H9 (cell line): ENCODE measurements at regions not wholly inside any gene's neighbourhood (a gene's known extent, or its start where the extent isn't known, plus 50 kb on each side); places are given as distances from the start of the nearest gene placed in this dataset.

Source experiments
- DNase-seq: peaks from one replicate; pipeline ENCODE4 v3.0.0-alpha.2; 2017
- H2AFZ ChIP-seq: one replicate; pipeline ENCODE4 v1.6.1; 2013; ENCODE audit warnings: mild to moderate bottlenecking, low read length, control low read depth, moderate library complexity
- H2AK5ac ChIP-seq: 2 replicates; pipeline ENCODE4 v1.6.1; 2013; ENCODE audit warnings: low read length, control low read depth, mixed read lengths; ENCODE audit not compliant: insufficient read length
- H2BK120ac ChIP-seq: one replicate; pipeline ENCODE4 v1.6.1; 2013; ENCODE audit warnings: low read depth, mild to moderate bottlenecking, low read length, control low read depth, inconsistent platforms; ENCODE audit not compliant: poor library complexity, severe bottlenecking
- H2BK12ac ChIP-seq: 2 replicates; pipeline ENCODE4 v1.6.1; 2013; ENCODE audit warnings: low read length, control low read depth, mixed read lengths, low read depth; ENCODE audit not compliant: insufficient read length
- H2BK15ac ChIP-seq: 2 replicates; pipeline ENCODE4 v1.6.1; 2013; ENCODE audit warnings: low read depth, low read length, control low read depth
- H2BK20ac ChIP-seq: one replicate; pipeline ENCODE4 v1.6.1; 2013; ENCODE audit warnings: low read depth, mild to moderate bottlenecking, low read length, control low read depth, inconsistent platforms; ENCODE audit not compliant: poor library complexity, severe bottlenecking
- H2BK5ac ChIP-seq: 2 replicates; pipeline ENCODE4 v1.6.1; 2013; ENCODE audit warnings: low read length, control low read depth, mixed read lengths; ENCODE audit not compliant: insufficient read length
- H3K14ac ChIP-seq: 2 replicates; pipeline ENCODE4 v1.6.1; 2013; ENCODE audit warnings: low read length, control low read depth; ENCODE audit not compliant: insufficient read depth
- H3K18ac ChIP-seq: 2 replicates; pipeline ENCODE4 v1.6.1; 2013; ENCODE audit warnings: low read depth, mild to moderate bottlenecking, mixed read lengths, low read length, control low read depth; ENCODE audit not compliant: insufficient read length
- H3K23ac ChIP-seq: 2 replicates; pipeline ENCODE4 v1.6.1; 2013; ENCODE audit warnings: low read length, control low read depth, mixed read lengths, low read depth; ENCODE audit not compliant: insufficient read length
- H3K23me2 ChIP-seq: 2 replicates; pipeline ENCODE4 v1.6.1; 2013; ENCODE audit warnings: low read depth, mild to moderate bottlenecking, mixed read lengths, low read length, control low read depth; ENCODE audit not compliant: insufficient read length, poor library complexity, severe bottlenecking
- H3K27ac ChIP-seq: 2 replicates; pipeline ENCODE4 v1.5.1; 2013; ENCODE audit warnings: low read length, control low read depth, mixed read lengths, low read depth; ENCODE audit not compliant: insufficient read length
- H3K27me3 ChIP-seq: 2 replicates; pipeline ENCODE4 v1.6.1; 2013; ENCODE audit warnings: low read length, control low read depth, inconsistent platforms; ENCODE audit not compliant: insufficient read depth
- H3K4ac ChIP-seq: 2 replicates; pipeline ENCODE4 v1.6.1; 2013; ENCODE audit warnings: low read depth, mild to moderate bottlenecking, control low read depth, inconsistent platforms, low read length, moderate library complexity
- H3K4me1 ChIP-seq: 2 replicates; pipeline ENCODE4 v1.6.1; 2013; ENCODE audit warnings: low read length, control low read depth, inconsistent platforms; ENCODE audit not compliant: insufficient read depth
- H3K4me2 ChIP-seq: 2 replicates; pipeline ENCODE4 v1.6.1; 2013; ENCODE audit warnings: low read length, control low read depth, mixed read lengths; ENCODE audit not compliant: insufficient read length, insufficient read depth
- H3K56ac ChIP-seq: 2 replicates; pipeline ENCODE4 v1.6.1; 2013; ENCODE audit warnings: low read depth, mild to moderate bottlenecking, mixed read lengths, low read length, control low read depth; ENCODE audit not compliant: insufficient read length
- H3K79me1 ChIP-seq: 2 replicates; pipeline ENCODE4 v1.6.1; 2013; ENCODE audit warnings: low read depth, mild to moderate bottlenecking, moderate library complexity, low read length, control low read depth, inconsistent platforms; ENCODE audit not compliant: insufficient read depth, poor library complexity, severe bottlenecking
- H3K79me2 ChIP-seq: 2 replicates; pipeline ENCODE4 v1.6.1; 2013; ENCODE audit warnings: low read length, control low read depth, inconsistent platforms; ENCODE audit not compliant: insufficient read depth
- H3K9ac ChIP-seq: 2 replicates; pipeline ENCODE4 v1.6.1; 2013; ENCODE audit warnings: low read length, control low read depth, mixed read lengths; ENCODE audit not compliant: insufficient read length; ENCODE audit errors: extremely low read depth
- H3K9me3 ChIP-seq: one replicate; pipeline ENCODE4 v1.6.1; 2013; ENCODE audit warnings: low read depth, low read length, inconsistent platforms; ENCODE audit not compliant: control insufficient read depth
- H3T11ph ChIP-seq: one replicate; pipeline ENCODE4 v1.6.1; 2013; ENCODE audit warnings: mild to moderate bottlenecking, low read length, control low read depth, inconsistent platforms
- H4K20me1 ChIP-seq: one replicate; pipeline ENCODE4 v1.6.1; 2013; ENCODE audit not compliant: control insufficient read depth, insufficient read length, insufficient read depth
- H4K5ac ChIP-seq: 2 replicates; pipeline ENCODE4 v1.6.1; 2013; ENCODE audit warnings: low read depth, mild to moderate bottlenecking, mixed read lengths, low read length, control low read depth; ENCODE audit not compliant: insufficient read length
- H4K8ac ChIP-seq: replicated peaks from 2 replicates; pipeline ENCODE4 v1.6.1; 2013; ENCODE audit warnings: low read length, control low read depth, mixed read lengths, low read depth; ENCODE audit not compliant: insufficient read length
- H4K91ac ChIP-seq: 2 replicates; pipeline ENCODE4 v1.6.1; 2013; ENCODE audit warnings: low read depth, mild to moderate bottlenecking, moderate library complexity, mixed read lengths, low read length, control low read depth; ENCODE audit not compliant: insufficient read length
- H3K27ac Mint-ChIP-seq, 3 experiments: 2 replicates in 2 of 3; 3 replicates in 1 of 3; pipeline ENCODE4 v1.8.0; 2020 to 2021; ENCODE audit warnings: mixed read lengths in 3 of 3, mild to moderate bottlenecking in 1 of 3, moderate library complexity in 1 of 3
- H3K27me3 Mint-ChIP-seq: 2 replicates; pipeline ENCODE4 v1.8.0; 2021; ENCODE audit warnings: low read depth, mild to moderate bottlenecking, moderate library complexity, mixed read lengths
- H3K36me3 Mint-ChIP-seq, 3 experiments: 2 replicates in 2 of 3; 3 replicates in 1 of 3; pipeline ENCODE4 v1.8.0; 2020 to 2021; ENCODE audit warnings: low read depth in 3 of 3, mixed read lengths in 3 of 3; ENCODE audit not compliant: insufficient read depth in 1 of 3
- H3K4me1 Mint-ChIP-seq, 2 experiments: 2 replicates each; pipeline ENCODE4 v1.8.0; 2020; ENCODE audit warnings: mixed read lengths in 2 of 2
- H3K4me3 Mint-ChIP-seq, 2 experiments: 2 replicates in 1 of 2; 3 replicates in 1 of 2; pipeline ENCODE4 v1.8.0; 2020 to 2021; ENCODE audit warnings: mild to moderate bottlenecking in 2 of 2, mixed read lengths in 2 of 2, moderate library complexity in 1 of 2
- H3K9me3 Mint-ChIP-seq, 2 experiments: 2 replicates in 1 of 2; 3 replicates in 1 of 2; pipeline ENCODE4 v1.8.0; 2020; ENCODE audit warnings: mild to moderate bottlenecking in 2 of 2, mixed read lengths in 2 of 2, moderate library complexity in 1 of 2
- CTCF ChIP-seq: fragments of 200-600 bp; sonication (generic); conservative IDR thresholded peaks from 3 replicates; pipeline ENCODE4 v1.8.0; 2021; ENCODE audit warnings: antibody characterized with exemption, mild to moderate bottlenecking
- WGBS: extraction: QIAGEN DNeasy Blood & Tissue Kit; methylation state at CpG from one replicate; pipeline ENCODE4 v1.1.7; 2013; ENCODE audit warnings: missing lambda C conversion rate, low lambda C conversion rate, mixed read lengths; ENCODE audit not compliant: insufficient read length; ENCODE audit errors: extremely low coverage; 5-methylcytosine and 5-hydroxymethylcytosine counted together

GRCh38 chr1:30598571-30599114 is 124.7 kb downstream of the MATN1 start:
- Histone ChIP-seq H3K4me2 (no peak overlapping the region), H4K8ac (no peak overlapping the region), H2BK20ac (no peak overlapping the region), H3K27ac (no peak overlapping the region), H3K9ac (no peak overlapping the region), H3K4ac (no peak overlapping the region), H2BK15ac (no peak overlapping the region), H3K18ac (no peak overlapping the region), H2AFZ (no peak overlapping the region), H4K5ac (no peak overlapping the region), H3K4me1 (no peaks in the 10 kb centered on the region), H3K79me1 (no peaks in the 10 kb centered on the region), H3K14ac (no peak overlapping the region), H3K56ac (no peak overlapping the region), H3K27me3 (no peaks in the 10 kb centered on the region), H3K9me3 (no peaks in the 10 kb centered on the region), H2BK12ac (no peak overlapping the region), H3K23me2 (peaks cover 3% of the 10 kb centered on the region), H4K20me1 (no peaks in the 10 kb centered on the region), H2BK120ac (no peak overlapping the region), H4K91ac (no peak overlapping the region), H2AK5ac (no peak overlapping the region), H3T11ph (no peak overlapping the region), H2BK5ac (no peak overlapping the region), H3K79me2 (no peaks in the 10 kb centered on the region), H3K23ac (no peak overlapping the region)
- no peak for TF ChIP-seq CTCF
- Mint-ChIP-seq H3K4me3 (no peak overlapping the region), H3K4me1 (peaks cover 0 to 3% of the 10 kb centered on the region in 2 experiments; a peak in 1 of 4 replicates), H3K36me3 (peaks cover 0 to 4% (median 0%) of the 10 kb centered on the region in 3 experiments; a peak in 3 of 7 replicates), H3K9me3 (peaks cover 0 to 4% of the 10 kb centered on the region in 2 experiments; a peak in 2 of 5 replicates), H3K27ac (no peak overlapping the region), H3K27me3 (peaks cover 18% of the 10 kb centered on the region)
- no CpG with 5 or more reads among the region's 4 CpGs for whole genome bisulfite sequencing
- peak; percentile 7 for DNase-seq
